ENCODE measurements at regions not wholly inside any gene's neighbourhood (a gene's known extent, or its start where the extent isn't known, plus 50 kb on each side); places are given as distances from the start of the nearest gene placed in this dataset.

DNA sequence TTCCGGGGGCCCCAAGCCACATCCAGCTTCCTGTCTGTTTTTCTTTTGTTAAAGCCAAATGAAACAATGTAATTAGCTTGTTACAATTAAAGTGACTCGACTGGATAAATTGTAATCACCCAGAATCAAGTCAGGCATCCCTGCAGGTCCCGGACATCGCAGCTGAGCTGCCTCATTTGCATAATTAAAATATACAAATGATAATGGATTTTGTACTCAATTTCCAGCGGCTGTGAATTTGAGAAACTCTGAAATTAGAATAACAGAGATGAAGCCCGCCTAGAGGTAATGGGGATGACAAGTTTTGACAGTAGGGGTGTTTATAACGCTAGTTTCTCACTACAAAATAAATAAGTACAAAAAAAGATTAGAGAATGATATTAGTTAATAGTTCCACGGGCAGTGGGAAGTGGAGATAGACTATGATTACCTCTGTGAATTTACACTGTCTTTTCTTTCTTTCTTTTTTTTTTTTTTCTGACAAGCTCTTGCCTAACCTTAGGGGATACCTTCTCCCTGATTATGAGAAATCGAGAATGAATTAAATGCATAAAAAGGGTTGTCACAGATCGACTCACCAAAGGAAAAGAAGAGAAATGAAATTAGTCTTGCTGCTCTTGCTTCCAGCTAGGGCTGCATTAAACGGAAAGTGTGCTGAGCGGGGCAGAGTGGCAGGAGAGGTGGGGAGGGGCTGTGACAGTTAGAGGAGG lies 82.6 kb upstream of the SKOR2 start:
- no peak for DNase-seq (ENCODE audit: low spot score)

GRCh38 chr18:47331641-47332040 lies 80.2 kb upstream of the SKOR2 start:
- DNase-seq (ENCODE audit: low spot score) = no peak

DNA sequence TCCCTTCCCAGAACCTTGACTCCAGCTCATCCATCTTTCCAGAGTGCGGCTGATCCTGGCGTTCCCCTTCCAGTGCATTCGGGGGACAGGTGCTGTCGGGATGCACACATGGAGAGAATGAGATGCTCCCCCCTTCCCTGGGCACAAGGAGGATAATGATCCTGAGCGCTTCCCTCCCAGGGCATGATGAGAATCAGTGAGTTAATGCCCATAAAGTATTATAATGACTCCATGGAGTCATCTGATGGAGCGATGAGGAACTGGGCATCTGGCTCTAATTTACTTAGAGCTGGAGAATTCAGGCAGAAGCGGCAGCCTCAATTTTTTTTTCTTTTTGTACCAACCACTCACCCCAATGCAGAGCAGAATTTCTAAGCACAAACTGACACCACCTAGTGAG lies 79.6 kb upstream of the SKOR2 start:
- no peak for DNase-seq (ENCODE audit: low spot score)

DNA sequence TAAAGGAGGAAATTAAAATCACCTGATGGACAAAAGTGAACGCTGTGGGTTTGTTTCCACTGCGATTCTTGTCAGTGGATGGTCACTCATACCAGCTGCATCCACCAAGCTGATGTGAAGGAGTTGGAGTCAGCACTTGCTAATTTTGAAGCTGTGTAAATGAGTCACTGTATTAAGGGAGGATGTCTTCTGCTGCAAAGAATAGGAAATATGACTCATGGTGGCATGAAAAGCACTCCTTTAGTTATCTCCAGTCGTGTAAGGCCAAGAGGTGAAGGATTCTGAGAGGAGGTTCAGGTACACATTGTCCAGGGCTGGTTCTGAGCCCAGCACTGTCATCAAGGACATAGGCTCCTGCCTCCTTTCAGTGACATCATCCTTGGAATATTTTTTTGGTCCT lies 71.7 kb upstream of the SKOR2 start:
- DNase-seq (ENCODE audit: low spot score) = no peak

DNA sequence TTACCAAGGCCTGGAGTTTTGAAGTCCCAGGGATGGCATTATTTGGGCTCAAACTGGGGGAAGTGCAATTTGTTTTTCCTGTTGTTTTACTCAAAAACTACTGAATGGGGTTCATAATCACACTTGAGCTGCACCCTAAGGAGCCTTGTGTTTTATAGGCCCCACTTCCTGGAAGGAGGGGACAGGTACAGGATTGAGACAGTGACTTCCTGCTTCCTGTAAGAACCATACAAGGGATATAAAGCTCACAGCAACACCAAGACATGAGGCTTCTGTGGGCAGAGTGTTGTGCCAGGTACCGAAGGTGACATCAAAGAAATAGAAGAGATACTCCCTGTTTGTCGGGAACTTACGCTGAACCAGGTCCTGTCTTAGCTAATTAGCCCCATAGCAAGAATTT lies 70.4 kb upstream of the SKOR2 start:
- no peak for DNase-seq (ENCODE audit: low spot score)

GRCh38 chr18:47317824-47318508 lies 66.5 kb upstream of the SKOR2 start:
- DNase-seq (ENCODE audit: low spot score) = no peak

GRCh38 chr18:47316924-47317323 lies 65.5 kb upstream of the SKOR2 start:
- no peak for DNase-seq (ENCODE audit: low spot score)

- no peak for DNase-seq (ENCODE audit: low spot score)
These were observed 62.4 kb upstream of the SKOR2 start for GRCh38 chr18:47313901-47314300.

- DNase-seq (ENCODE audit: low spot score) = no peak
These were observed 60.1 kb upstream of the SKOR2 start for GRCh38 chr18:47311585-47311984.
